Stimulated activated effector memory CD8-positive, alpha-beta T cell treated with anti-CD3 and anti-CD28 coated beads, Interleukin-12 subunit alpha, Interleukin-12 subunit beta, amount 100 ng/mL, for 72 hours (primary cell): ENCODE measurements at regions not wholly inside any gene's neighbourhood (a gene's known extent, or its start where the extent isn't known, plus 50 kb on each side); places are given as distances from the start of the nearest gene placed in this dataset.

Experiments
- ATAC-seq: fragments of 150-1000 bp; cut with Tn5 transposase; 2 replicates; pipeline ENCODE4 v1.10.0; 2021
- DNase-seq, 2 donors: peaks; one replicate each; pipeline ENCODE4 v3.0.0; 2021 to 2022; ENCODE audit warnings: low spot score in 2 of 2
- H3K27ac Mint-ChIP-seq: one replicate; pipeline ENCODE4 v1.8.0; 2022; ENCODE audit warnings: mild to moderate bottlenecking, mixed read lengths
- H3K36me3 Mint-ChIP-seq: one replicate; pipeline ENCODE4 v1.8.0; 2022; ENCODE audit warnings: mild to moderate bottlenecking, mixed read lengths
- H3K4me1 Mint-ChIP-seq: one replicate; pipeline ENCODE4 v1.8.0; 2022; ENCODE audit warnings: mixed read lengths
- H3K4me3 Mint-ChIP-seq: one replicate; pipeline ENCODE4 v1.8.0; 2022; ENCODE audit warnings: mild to moderate bottlenecking, mixed read lengths
- H3K9me3 Mint-ChIP-seq: one replicate; pipeline ENCODE4 v1.8.0; 2022; ENCODE audit warnings: mixed read lengths

DNA sequence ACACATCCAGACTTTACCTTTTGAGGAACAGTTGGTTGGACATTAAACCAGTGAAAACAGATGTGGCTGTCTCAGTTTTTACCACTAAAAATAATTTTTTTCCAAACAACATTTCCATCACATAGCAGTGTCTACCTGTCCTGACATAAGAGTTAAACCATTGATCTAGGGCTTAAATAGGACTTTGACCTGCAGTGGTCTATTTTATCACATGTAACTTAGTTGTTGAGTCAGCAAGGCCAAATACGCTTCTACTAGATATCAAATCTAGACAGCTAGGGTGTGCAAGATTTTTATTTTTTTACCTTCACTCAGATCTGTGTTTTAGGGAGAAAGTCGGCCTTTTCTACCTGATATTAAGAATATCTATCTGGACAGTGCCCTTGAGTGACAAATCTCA is 88.8 kb upstream of the ZFP64 start:
- no peak overlapping the region for H3K27ac Mint-ChIP-seq
- no peaks in the 10 kb centered on the region for H3K36me3 Mint-ChIP-seq

DNA sequence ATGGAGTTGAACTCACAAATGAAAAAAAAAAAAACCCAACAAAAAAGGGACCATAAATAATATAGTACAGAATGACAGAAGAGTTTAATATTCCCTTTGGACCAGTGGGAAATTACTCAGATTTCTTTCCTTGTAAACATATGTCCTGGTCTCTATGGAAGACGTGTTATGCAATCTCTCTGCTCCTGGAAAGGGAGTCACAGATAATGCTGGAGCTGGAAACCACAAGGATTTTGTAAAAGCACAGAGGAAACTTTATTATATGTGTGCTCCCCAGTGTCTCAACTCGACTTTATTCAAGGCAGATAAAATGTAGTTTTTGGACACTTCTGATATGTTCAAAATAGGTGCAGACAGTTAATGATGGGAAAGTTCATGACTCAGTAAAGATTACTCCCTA is 88.1 kb upstream of the ZFP64 start:
- H3K9me3 Mint-ChIP-seq, result no peaks in the 10 kb centered on the region
- no peaks in the 10 kb centered on the region for H3K4me1 Mint-ChIP-seq
- DNase-seq, result no peak
- no peak for ATAC-seq
- no peak overlapping the region for H3K27ac Mint-ChIP-seq
- no peak overlapping the region for H3K4me3 Mint-ChIP-seq
- no peaks in the 10 kb centered on the region for H3K36me3 Mint-ChIP-seq

More for the DNA sequence above, 88.8 kb upstream of the ZFP64 start:
- H3K9me3 Mint-ChIP-seq, result no peaks in the 10 kb centered on the region
- no peak for ATAC-seq
- no peak overlapping the region for H3K4me3 Mint-ChIP-seq
- H3K4me1 Mint-ChIP-seq, result no peaks in the 10 kb centered on the region
- no peak for DNase-seq

- H3K4me3 Mint-ChIP-seq, result no peak overlapping the region
- no peaks in the 10 kb centered on the region for H3K4me1 Mint-ChIP-seq
- H3K36me3 Mint-ChIP-seq, result no peaks in the 10 kb centered on the region
- H3K27ac Mint-ChIP-seq, result no peak overlapping the region
- ATAC-seq (no peak), DNase-seq (no peak)
- no peaks in the 10 kb centered on the region for H3K9me3 Mint-ChIP-seq
Measured at GRCh38 chr20:52275181-52275691, 83.7 kb upstream of the ZFP64 start.

- no peak overlapping the region for H3K27ac Mint-ChIP-seq
- H3K4me3 Mint-ChIP-seq, result no peak overlapping the region
- H3K9me3 Mint-ChIP-seq, result no peaks in the 10 kb centered on the region
- DNase-seq (no peak), ATAC-seq (no peak)
- H3K36me3 Mint-ChIP-seq, result peaks cover 5% of the 10 kb centered on the region
- no peaks in the 10 kb centered on the region for H3K4me1 Mint-ChIP-seq
Measured at GRCh38 chr20:52270696-52271095, 79.1 kb upstream of the ZFP64 start.

DNA sequence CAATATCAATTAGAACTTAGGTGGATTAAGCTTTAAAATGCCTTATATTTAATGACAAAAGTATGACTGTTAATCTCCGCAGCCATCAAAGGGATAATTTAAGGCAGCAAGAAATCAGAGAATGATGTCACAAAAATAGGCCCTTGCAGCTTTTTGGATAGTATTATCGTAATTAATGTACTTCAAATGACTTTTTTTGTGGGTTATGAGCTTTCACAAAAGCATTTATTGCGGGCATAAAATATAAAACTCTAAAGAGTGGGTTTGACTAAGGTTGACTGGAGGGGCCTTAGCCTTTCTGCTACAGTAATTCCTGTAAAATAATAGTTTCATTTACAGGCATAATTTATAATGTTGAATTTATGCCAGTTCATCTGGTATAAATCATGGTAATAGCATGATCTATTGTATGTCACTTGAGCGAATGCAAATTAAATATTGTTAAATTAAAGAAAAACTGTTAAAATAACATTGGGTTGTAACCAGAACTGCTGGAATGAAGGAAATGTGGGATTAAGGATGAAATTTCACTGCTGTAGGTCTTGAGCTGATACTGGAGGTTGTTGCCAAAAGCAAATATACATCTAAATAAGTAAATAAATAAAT is 78.5 kb upstream of the ZFP64 start:
- Mint-ChIP-seq H3K9me3 (no peaks in the 10 kb centered on the region), H3K4me1 (no peaks in the 10 kb centered on the region), H3K36me3 (peaks cover 5% of the 10 kb centered on the region), H3K27ac (no peak overlapping the region), H3K4me3 (no peak overlapping the region)
- DNase-seq (no peak), ATAC-seq (no peak)

DNA sequence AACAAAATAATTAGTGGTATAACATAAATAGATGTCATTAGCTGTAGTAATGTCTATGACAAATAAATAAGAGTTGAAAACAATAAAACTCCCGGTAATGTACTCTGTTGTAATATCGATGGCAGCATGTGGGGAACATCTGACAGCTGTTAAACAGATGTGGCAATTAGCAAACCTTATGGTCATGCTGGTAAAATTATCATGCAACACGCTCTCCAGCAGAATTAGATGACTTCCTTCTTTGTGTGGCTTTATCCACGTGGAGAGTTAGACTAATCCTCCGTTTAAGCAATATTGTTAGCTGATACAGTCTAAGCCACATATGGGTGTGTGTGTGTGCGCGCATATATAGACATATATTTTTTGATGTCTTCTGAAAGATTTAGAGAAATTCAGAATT is 77.7 kb upstream of the ZFP64 start:
- Mint-ChIP-seq H3K4me3 (no peak overlapping the region), H3K27ac (no peak overlapping the region), H3K4me1 (no peaks in the 10 kb centered on the region), H3K36me3 (peaks cover 5% of the 10 kb centered on the region), H3K9me3 (no peaks in the 10 kb centered on the region)
- no peak for ATAC-seq
- no peak for DNase-seq

DNA sequence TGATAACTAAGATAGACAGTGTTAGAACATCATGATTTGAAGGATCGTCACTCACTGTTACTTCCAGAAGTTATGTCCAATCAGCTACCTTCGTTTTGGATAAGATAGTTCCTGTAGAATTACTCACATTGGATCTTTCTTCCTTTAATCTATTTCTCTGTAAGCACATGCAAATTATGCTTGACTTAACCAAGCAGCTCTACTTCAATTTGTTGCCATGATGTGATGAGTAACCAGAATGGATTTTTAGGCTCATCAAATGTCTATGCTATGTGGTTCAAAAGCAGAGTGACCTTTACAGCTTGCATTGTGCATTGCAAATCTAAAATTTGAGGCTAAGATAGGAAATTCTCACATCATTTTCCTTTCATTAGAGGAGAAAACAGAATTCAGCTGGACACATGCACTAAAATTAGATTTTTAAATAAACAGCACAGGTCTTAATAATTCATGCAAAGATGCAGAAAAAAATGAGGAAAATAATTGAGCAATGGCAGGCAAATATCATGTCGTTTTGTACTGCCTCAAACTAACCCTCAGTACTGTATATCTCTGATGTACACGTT is 76.7 kb upstream of the ZFP64 start:
- Mint-ChIP-seq H3K4me1 (no peaks in the 10 kb centered on the region), H3K9me3 (no peaks in the 10 kb centered on the region), H3K27ac (no peak overlapping the region), H3K36me3 (peaks cover 5% of the 10 kb centered on the region), H3K4me3 (no peak overlapping the region)
- no peak for ATAC-seq
- no peak for DNase-seq

GRCh38 chr20:52267418-52267817 is 75.8 kb upstream of the ZFP64 start:
- no peaks in the 10 kb centered on the region for H3K9me3 Mint-ChIP-seq

DNA sequence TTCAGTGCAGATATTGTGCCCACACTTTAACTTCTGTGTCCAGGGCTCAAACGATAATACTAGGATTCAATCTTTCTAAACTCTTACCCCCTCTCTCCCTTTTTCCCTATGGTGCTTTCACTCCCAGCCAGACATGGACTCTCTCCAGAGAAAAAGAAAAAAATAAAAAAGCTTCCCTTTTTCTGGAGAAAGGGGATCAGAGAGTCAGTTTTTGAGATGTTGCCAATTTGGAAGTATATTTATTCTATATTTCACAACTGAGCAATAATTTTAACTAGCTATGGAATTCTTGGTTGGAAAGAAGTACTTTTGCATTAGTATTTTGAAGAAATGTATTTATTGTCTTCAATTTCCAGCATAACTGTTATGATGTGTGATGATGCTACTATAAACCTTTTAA is 72.2 kb upstream of the ZFP64 start:
- Mint-ChIP-seq H3K36me3 (peaks cover 5% of the 10 kb centered on the region), H3K27ac (no peak overlapping the region), H3K4me3 (no peak overlapping the region), H3K4me1 (no peaks in the 10 kb centered on the region), H3K9me3 (no peaks in the 10 kb centered on the region)
- no peak for ATAC-seq
- DNase-seq, result no peak

More at GRCh38 chr20:52267418-52267817, 75.8 kb upstream of the ZFP64 start:
- no peak for DNase-seq
- ATAC-seq, result no peak
- Mint-ChIP-seq H3K4me3 (no peak overlapping the region), H3K4me1 (no peaks in the 10 kb centered on the region), H3K36me3 (peaks cover 5% of the 10 kb centered on the region), H3K27ac (no peak overlapping the region)

- Mint-ChIP-seq H3K27ac (no peak overlapping the region), H3K4me3 (no peak overlapping the region), H3K36me3 (no peaks in the 10 kb centered on the region), H3K4me1 (no peaks in the 10 kb centered on the region), H3K9me3 (no peaks in the 10 kb centered on the region)
- ATAC-seq, result no peak
- no peak for DNase-seq
Measured at GRCh38 chr20:52261792-52262191, 70.2 kb upstream of the ZFP64 start.

- Mint-ChIP-seq H3K9me3 (peaks cover 1% of the 10 kb centered on the region), H3K4me1 (no peaks in the 10 kb centered on the region), H3K36me3 (no peaks in the 10 kb centered on the region), H3K4me3 (no peak overlapping the region), H3K27ac (no peak overlapping the region)
- ATAC-seq (no peak), DNase-seq (no peak)
Measured at GRCh38 chr20:52259295-52259694, 67.7 kb upstream of the ZFP64 start.

DNA sequence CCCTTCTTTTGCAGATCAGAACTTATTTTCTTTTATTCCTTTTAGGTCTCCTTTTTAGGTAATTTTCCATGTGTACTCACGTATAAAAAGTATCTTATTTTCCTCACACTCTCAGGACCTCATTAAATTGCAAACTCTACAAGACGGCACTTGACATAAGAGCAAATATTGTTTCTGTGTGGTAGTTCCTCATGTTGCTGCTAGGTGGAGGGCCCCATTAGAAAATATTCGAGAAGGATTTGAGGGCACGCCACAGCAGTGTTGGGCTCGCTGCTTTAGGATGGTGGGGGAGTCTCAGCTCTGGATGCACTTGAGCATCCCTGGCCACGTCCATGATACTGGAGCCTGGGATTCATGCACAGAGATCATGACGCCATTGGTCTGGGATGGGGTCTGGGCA is 64.9 kb upstream of the ZFP64 start:
- H3K4me1 Mint-ChIP-seq, result no peaks in the 10 kb centered on the region
- ATAC-seq (no peak), DNase-seq (no peak)
- H3K27ac Mint-ChIP-seq, result no peak overlapping the region
- H3K9me3 Mint-ChIP-seq, result peaks cover 2% of the 10 kb centered on the region
- H3K36me3 Mint-ChIP-seq, result no peaks in the 10 kb centered on the region
- no peak overlapping the region for H3K4me3 Mint-ChIP-seq

GRCh38 chr20:52252664-52253063 is 61.1 kb upstream of the ZFP64 start:
- H3K36me3 Mint-ChIP-seq, result no peaks in the 10 kb centered on the region
- DNase-seq, result no peak

DNA sequence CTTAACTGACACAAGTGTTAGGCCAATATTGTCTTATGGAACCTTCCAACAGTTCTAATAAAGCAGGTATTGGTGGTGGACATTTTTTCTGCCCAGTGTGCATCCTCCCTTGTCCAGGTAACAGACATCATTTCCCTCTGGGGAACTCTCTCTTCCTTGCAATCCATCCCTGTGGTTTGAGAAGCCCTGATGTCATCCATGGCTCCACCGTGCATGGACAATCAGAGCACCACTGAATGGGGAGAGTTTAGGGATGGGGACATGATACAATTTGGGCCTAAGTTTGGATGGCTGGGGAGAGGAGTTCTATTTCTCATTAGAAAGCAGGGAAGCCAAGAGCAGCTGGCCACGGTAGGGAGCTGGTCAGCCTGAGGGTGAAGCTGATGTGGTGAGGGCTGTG is 60.2 kb upstream of the ZFP64 start:
- ATAC-seq, result no peak
- Mint-ChIP-seq H3K27ac (no peak overlapping the region), H3K9me3 (peaks cover 2% of the 10 kb centered on the region)

More at GRCh38 chr20:52252664-52253063, 61.1 kb upstream of the ZFP64 start:
- no peak overlapping the region for H3K27ac Mint-ChIP-seq
- peaks cover 2% of the 10 kb centered on the region for H3K9me3 Mint-ChIP-seq
- no peak for ATAC-seq
- H3K4me1 Mint-ChIP-seq, result no peaks in the 10 kb centered on the region
- H3K4me3 Mint-ChIP-seq, result no peak overlapping the region

DNA sequence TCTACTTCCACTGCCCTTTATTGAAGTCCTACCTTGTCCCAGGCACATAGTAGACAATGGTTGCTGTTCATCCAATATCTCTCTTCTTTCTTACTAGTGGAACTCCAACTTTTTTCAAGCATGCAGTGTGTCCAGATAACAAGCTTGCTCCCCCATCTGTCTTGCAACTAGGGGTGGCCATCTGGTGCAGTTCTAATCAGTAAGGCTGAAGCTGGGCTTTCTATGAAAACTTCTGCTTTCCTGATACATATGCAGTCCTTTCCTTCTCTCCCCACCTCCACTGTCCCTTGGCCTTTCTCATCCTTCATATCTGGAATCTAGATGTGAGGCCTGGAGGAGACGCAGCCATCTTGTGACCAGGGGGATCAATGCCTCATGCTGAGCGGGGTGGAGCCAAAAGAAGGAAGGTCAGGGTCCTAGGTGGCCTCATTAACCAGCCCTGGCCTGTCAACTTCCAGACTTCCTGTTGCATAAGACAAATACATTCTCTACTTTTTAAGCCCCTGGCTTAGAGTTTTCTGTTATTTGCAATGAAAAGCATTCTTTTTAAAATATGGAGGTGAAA is 59.6 kb upstream of the ZFP64 start:
- ATAC-seq (no peak), DNase-seq (no peak)
- peaks cover 2% of the 10 kb centered on the region for H3K9me3 Mint-ChIP-seq
- H3K4me3 Mint-ChIP-seq, result no peak overlapping the region
- no peaks in the 10 kb centered on the region for H3K4me1 Mint-ChIP-seq
- H3K27ac Mint-ChIP-seq, result no peak overlapping the region
- no peaks in the 10 kb centered on the region for H3K36me3 Mint-ChIP-seq

More for the DNA sequence above, 60.2 kb upstream of the ZFP64 start:
- Mint-ChIP-seq H3K4me1 (no peaks in the 10 kb centered on the region), H3K36me3 (no peaks in the 10 kb centered on the region), H3K4me3 (no peak overlapping the region)
- DNase-seq, result no peak

GRCh38 chr20:52247548-52247947 is 56.0 kb upstream of the ZFP64 start:
- ATAC-seq, result no peak
- no peak overlapping the region for H3K27ac Mint-ChIP-seq
- no peaks in the 10 kb centered on the region for H3K4me1 Mint-ChIP-seq
- no peaks in the 10 kb centered on the region for H3K9me3 Mint-ChIP-seq
- H3K36me3 Mint-ChIP-seq, result no peaks in the 10 kb centered on the region
- no peak overlapping the region for H3K4me3 Mint-ChIP-seq
- no peak for DNase-seq
